Retinal pigment epithelial cell (primary cell): ENCODE measurements at regions not wholly inside any gene's neighbourhood (a gene's known extent, or its start where the extent isn't known, plus 50 kb on each side); places are given as distances from the start of the nearest gene placed in this dataset.

Source experiments
- DNase-seq: peaks from one replicate; pipeline ENCODE4 v3.0.0-alpha.2; 2010; ENCODE audit warnings: low read depth
- H3K4me3 ChIP-seq: 2 replicates; pipeline ENCODE4 v1.5.1; 2011; ENCODE audit warnings: mild to moderate bottlenecking, low read length, control low read depth, moderate library complexity
- CTCF ChIP-seq: conservative IDR thresholded peaks from 2 replicates; pipeline ENCODE4 v1.5.1; 2011; ENCODE audit warnings: low read depth, low read length, control low read depth, inconsistent platforms

- DNase-seq = no peak
- no peak overlapping the region for H3K4me3 ChIP-seq
- TF ChIP-seq CTCF = no peak
Measured at GRCh38 chr3:99212969-99213368, 311.5 kb upstream of the DCBLD2 start.

- H3K4me3 ChIP-seq = no peak overlapping the region
- no peak for TF ChIP-seq CTCF
- DNase-seq = no peak
Measured at GRCh38 chr3:99211309-99211708, 309.8 kb upstream of the DCBLD2 start.

DNA sequence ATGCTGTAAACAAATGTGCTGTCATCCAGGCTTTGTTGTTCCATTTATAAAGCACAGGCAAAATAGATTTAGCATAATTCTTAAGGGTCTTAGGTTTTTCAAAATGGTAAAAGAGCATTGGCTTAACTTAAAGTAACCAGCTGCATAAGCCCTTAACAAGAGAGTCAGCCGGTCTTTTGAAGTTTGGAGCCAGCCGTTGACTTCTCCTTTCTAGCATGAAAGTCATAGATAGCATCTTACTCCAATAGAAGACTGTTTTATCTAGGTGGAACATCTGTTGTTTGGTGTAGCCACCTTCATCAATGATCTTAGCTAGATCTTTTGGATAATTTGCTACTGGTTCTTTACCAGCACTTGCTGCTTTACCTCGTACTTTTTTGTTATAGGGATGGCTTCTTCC, 297.5 kb upstream of the DCBLD2 start:
- no peak overlapping the region for H3K4me3 ChIP-seq
- no peak for DNase-seq
- no peak for TF ChIP-seq CTCF

- TF ChIP-seq CTCF = no peak
- H3K4me3 ChIP-seq = no peak overlapping the region
- DNase-seq = no peak
Measured at GRCh38 chr3:99191186-99191585, 289.7 kb upstream of the DCBLD2 start.

GRCh38 chr3:99188936-99189335, 287.4 kb upstream of the DCBLD2 start:
- H3K4me3 ChIP-seq = no peak overlapping the region
- no peak for DNase-seq
- no peak for TF ChIP-seq CTCF

GRCh38 chr3:99186016-99186415, 284.5 kb upstream of the DCBLD2 start:
- H3K4me3 ChIP-seq = no peak overlapping the region
- no peak for DNase-seq
- no peak for TF ChIP-seq CTCF

DNA sequence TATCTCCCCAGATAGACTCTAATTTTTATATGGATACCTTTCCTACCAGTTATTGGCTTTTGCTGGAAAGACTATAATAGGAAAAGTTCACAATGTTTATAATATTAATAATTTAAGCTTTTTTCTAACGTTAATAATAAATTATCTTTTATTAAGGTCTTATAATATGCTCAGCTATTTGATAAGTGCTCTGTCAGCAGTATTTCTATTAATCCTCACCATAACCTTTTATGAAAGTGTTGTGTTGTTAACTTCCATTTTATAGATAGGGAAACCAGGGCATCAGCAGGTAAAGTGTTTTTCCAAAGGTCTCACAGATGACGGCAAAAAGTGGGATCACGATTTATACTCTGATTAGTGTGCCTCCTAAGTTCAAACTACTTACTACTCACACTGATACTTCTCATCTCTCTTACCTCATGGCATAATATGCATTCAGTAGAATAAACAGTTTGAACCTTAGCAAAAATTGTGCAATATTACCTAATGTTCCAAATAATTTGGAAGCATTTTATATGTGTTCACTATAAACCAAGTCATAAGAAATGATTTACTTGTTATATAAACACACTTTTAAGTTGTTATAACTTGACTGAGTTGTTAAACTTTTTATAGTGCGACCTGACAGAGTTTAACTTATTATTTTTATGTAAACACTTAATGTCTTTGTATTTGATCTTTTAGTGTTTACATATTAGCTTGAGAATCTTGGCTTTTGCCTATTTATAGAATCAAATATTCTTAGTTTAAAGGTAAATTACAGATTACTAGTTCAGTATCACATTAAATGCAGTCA, 274.9 kb upstream of the DCBLD2 start:
- no peak overlapping the region for H3K4me3 ChIP-seq
- no peak for TF ChIP-seq CTCF
- DNase-seq = no peak
